Retinal pigment epithelial cell (primary cell): ENCODE measurements at regions not wholly inside any gene's neighbourhood (a gene's known extent, or its start where the extent isn't known, plus 50 kb on each side); places are given as distances from the start of the nearest gene placed in this dataset.

Experiments used
- DNase-seq: peaks from one replicate; pipeline ENCODE4 v3.0.0-alpha.2; 2010; ENCODE audit warnings: low read depth
- H3K4me3 ChIP-seq: 2 replicates; pipeline ENCODE4 v1.5.1; 2011; ENCODE audit warnings: mild to moderate bottlenecking, low read length, control low read depth, moderate library complexity
- TF ChIP-seq, protein P1 (sequence below): conservative IDR thresholded peaks from 2 replicates; pipeline ENCODE4 v1.5.1; 2011; ENCODE audit warnings: low read depth, low read length, control low read depth, inconsistent platforms

DNA sequence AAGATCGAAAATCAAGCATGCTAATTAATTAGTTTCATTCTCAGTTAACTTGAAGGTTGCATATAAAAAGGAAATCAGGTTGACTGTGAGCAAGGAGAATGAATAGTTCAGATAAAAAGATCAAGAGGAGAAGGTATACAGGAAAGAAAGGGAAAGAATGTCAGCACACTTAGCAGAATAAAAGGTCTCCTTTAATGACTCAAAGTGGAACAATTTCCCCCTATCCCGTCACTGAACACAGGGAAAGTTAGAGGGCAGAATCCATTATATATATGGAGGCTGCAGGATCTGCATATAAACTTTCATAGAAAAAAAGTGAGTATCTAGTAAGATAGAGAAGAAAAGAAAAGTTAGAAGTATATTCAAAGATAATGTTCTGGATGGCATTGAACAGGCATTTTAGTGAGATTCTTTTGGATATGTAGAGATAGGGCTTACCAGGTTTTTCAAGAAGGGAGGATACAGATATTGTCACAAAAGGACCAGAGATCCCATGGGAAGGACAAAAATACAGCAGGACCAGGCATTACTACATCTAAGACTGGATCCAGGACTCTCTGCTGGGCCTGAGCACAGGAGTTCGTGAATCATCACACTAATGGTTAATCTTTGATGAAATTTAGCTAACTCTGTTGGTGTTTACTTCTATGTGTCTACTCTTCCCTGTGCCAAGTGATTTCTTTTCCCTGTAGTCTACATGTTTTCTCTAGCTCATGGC is 988.2 kb upstream of the ARRDC3 start:
- no peak overlapping the region for H3K4me3 ChIP-seq
- no peak for DNase-seq
- TF ChIP-seq, protein P1, sequence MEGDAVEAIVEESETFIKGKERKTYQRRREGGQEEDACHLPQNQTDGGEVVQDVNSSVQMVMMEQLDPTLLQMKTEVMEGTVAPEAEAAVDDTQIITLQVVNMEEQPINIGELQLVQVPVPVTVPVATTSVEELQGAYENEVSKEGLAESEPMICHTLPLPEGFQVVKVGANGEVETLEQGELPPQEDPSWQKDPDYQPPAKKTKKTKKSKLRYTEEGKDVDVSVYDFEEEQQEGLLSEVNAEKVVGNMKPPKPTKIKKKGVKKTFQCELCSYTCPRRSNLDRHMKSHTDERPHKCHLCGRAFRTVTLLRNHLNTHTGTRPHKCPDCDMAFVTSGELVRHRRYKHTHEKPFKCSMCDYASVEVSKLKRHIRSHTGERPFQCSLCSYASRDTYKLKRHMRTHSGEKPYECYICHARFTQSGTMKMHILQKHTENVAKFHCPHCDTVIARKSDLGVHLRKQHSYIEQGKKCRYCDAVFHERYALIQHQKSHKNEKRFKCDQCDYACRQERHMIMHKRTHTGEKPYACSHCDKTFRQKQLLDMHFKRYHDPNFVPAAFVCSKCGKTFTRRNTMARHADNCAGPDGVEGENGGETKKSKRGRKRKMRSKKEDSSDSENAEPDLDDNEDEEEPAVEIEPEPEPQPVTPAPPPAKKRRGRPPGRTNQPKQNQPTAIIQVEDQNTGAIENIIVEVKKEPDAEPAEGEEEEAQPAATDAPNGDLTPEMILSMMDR: no peak

DNA sequence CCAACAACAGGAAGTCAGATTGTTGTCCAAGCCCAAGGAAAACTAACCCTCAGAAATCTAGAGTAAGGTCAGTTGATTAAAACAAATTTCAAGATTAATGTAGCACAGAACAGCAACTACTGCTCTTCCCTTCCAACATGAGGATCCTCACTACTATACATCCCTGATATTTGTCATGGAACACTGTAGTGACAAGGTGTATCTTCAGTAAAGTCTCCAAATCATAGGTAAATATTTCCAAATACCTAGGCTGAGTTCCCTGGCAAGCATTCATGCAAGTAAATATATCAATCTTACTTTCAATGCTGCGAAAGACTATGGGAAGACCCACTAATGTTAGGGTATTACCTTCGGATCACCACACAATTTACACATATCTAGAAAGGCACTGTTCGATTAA is 986.9 kb upstream of the ARRDC3 start:
- H3K4me3 ChIP-seq: no peak overlapping the region
- TF ChIP-seq, protein P1: no peak
- DNase-seq: no peak

DNA sequence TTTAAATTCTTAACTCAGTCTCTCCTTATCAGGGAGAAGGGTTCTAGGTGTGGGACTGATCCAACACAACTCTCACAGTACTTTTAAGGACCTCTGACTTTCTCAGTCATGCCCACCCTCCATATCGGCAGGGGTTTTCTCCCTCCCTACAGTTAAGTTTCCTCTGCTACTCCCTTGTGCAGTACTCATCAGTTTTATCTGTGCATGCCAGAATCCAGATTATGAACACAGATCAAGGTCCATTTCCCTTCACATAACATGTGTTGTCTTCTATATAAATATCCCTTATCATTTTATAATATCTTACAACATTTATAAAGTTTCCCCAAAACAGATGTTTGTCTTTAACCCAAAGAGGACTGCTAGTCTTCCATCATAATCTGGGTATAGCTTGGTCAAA is 986.5 kb upstream of the ARRDC3 start:
- TF ChIP-seq, protein P1: no peak
- no peak for DNase-seq
- no peak overlapping the region for H3K4me3 ChIP-seq

DNA sequence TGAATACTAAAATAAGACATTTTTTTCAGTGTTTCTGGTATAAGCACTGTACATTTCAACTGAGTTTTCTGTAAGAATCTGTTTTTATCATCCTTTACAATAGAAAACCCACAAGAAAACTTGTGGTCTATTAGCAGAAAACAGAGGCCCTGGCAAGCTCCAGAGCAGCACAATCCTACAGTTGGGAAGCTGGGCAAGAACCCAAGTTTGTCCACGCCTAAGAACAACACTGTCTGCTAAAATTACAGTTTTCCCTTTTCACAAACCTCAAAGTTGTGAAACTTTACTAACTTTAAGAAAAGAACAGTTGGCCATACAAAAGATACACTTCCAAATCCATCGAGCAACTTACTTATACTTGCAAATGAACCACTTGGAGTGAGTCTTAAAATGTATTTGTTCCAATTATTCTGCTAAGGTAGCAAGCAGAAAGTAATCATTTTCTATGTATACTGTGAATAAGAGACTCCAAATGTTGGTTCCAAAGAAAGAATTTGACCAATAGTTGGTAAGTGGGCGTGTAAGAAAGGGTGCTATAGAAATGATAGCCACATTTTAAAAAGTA is 982.0 kb upstream of the ARRDC3 start:
- TF ChIP-seq, protein P1: no peak
- H3K4me3 ChIP-seq: no peak overlapping the region
- no peak for DNase-seq

DNA sequence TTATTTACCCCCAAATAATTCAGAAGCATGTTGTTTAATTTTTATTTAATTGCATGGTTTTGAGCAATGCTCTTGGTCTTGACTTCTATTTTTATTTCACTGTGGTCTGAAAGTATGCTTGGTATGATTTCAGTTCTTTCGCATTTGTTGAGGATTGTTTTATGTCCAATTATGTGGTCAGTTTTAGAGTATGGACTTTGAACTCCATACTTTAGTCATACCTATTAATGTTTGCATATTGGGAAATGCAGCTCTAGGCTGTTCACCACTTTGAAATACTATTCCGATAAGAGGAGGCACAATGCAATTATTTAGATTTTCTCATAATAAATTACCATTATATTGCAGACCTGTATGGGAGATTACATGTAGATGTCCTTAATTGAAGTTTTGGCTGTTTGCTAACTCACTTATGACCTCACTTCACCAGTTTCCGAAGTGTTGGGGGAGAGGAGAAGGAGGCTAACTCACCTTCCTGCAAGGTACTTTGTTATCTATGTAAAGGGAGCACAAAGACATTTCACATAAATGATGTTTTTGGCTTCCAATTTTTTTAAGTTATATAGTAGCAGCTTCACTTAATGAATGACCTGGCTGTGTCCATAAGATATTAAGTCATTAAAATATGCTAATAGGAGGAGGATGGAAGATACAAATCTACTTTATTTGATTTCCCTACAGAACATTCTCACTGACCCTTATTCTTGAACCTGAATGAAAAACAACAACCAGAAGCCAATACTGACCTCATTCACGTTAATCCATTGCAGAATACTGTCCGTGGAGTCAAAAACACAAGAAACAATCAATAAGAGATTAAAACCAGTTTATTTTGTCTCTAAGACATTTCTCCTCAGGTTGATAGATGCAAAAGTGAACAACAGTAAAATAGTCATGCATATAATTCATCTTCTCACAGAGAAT is 970.3 kb upstream of the ARRDC3 start:
- no peak for DNase-seq
- TF ChIP-seq, protein P1: no peak
- no peak overlapping the region for H3K4me3 ChIP-seq

DNA sequence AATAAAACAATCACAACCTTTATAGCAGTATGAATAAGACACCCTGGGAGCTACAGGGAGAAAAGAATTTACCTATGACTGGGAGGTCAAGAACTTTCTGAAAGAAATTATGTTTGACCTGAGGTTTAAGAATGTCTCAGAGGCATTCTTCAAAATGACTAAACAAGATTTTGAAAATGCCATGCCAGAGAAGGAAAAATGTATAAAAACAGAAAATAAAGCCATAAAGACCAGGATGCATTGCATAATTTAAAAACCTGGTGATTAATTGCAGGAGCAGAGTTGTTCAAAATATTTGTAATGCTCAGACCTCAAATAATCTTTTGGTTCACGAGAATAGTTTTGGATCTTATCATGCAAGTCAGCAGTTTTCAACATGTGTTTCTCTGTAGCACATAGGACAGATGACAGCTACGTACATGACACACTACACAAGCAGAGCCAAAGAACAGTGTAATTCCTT is 954.7 kb upstream of the ARRDC3 start:
- TF ChIP-seq, protein P1: no peak
- H3K4me3 ChIP-seq: no peak overlapping the region
- DNase-seq: peak; percentile 56
